SK-N-SH treated with all-trans-retinoic acid at 6 μM for 48 hours (cell line): ENCODE measurements at regions not wholly inside any gene's neighbourhood (a gene's known extent, or its start where the extent isn't known, plus 50 kb on each side); places are given as distances from the start of the nearest gene placed in this dataset.

Experiments
- ATAC-seq: fragments of 200-7000 bp; cut with Tn5 transposase; 3 replicates; pipeline ENCODE4 v1.9.1; 2020; ENCODE audit warnings: mild to moderate bottlenecking, moderate library complexity
- ARNTL ChIP-seq: fragments of 450-650 bp; formaldehyde crosslinking; IDR thresholded peaks from 2 replicates; pipeline ENCODE4 v1.5.0; 2020; ENCODE audit warnings: low read depth, mild to moderate bottlenecking, moderate library complexity, borderline replicate concordance
- BACH2 ChIP-seq: fragments of 250-450 bp; sonication (Bioruptor Pico); IDR thresholded peaks from 2 replicates; pipeline ENCODE4 v1.9.0; 2021; ENCODE audit warnings: mild to moderate bottlenecking, borderline replicate concordance
- CREB5 ChIP-seq: fragments of 250-450 bp; sonication (Bioruptor Pico); IDR thresholded peaks from 2 replicates; pipeline ENCODE4 v1.5.1; 2020; ENCODE audit warnings: low read depth, mild to moderate bottlenecking, moderate library complexity
- CSDC2 ChIP-seq: fragments of 250-450 bp; sonication (Bioruptor Pico); IDR thresholded peaks from 2 replicates; pipeline ENCODE4 v1.5.0; 2020; ENCODE audit warnings: mild to moderate bottlenecking, moderate library complexity
- ESRRG ChIP-seq: fragments of 250-450 bp; sonication (Bioruptor Pico); IDR thresholded peaks from 2 replicates; pipeline ENCODE4 v1.6.1; 2021; ENCODE audit warnings: mild to moderate bottlenecking
- GLIS3 ChIP-seq: fragments of 250-450 bp; sonication (Bioruptor Pico); IDR thresholded peaks from 2 replicates; pipeline ENCODE4 v1.5.0; 2020; ENCODE audit warnings: mild to moderate bottlenecking, moderate library complexity
- ISL1 ChIP-seq: fragments of 250-450 bp; sonication (Bioruptor Pico); IDR thresholded peaks from 2 replicates; pipeline ENCODE4 v2.1.2; 2022; ENCODE audit warnings: mild to moderate bottlenecking, moderate library complexity
- OSR1 ChIP-seq: fragments of 250-450 bp; sonication (Bioruptor Pico); IDR thresholded peaks from 2 replicates; pipeline ENCODE4 v1.8.0; 2022; ENCODE audit warnings: moderate library complexity, mild to moderate bottlenecking, inconsistent platforms
- PATZ1 ChIP-seq: fragments of 250-450 bp; sonication (Bioruptor Pico); IDR thresholded peaks from 2 replicates; pipeline ENCODE4 v1.8.0; 2020; ENCODE audit warnings: mild to moderate bottlenecking, moderate library complexity, borderline replicate concordance
- POU6F1 ChIP-seq: fragments of 250-450 bp; sonication (Bioruptor Pico); IDR thresholded peaks from 2 replicates; pipeline ENCODE4 v1.8.0; 2021; ENCODE audit warnings: low read depth, mild to moderate bottlenecking, moderate library complexity, borderline replicate concordance
- PPARA ChIP-seq: fragments of 250-450 bp; sonication (Bioruptor Pico); IDR thresholded peaks from 2 replicates; pipeline ENCODE4 v1.5.0; 2020; ENCODE audit warnings: mild to moderate bottlenecking, borderline replicate concordance
- RARB ChIP-seq: fragments of 250-450 bp; sonication (Bioruptor Pico); IDR thresholded peaks from 2 replicates; pipeline ENCODE4 v1.8.0; 2021; ENCODE audit warnings: mild to moderate bottlenecking, moderate library complexity
- SNAI2 ChIP-seq: fragments of 250-450 bp; sonication (Bioruptor Pico); IDR thresholded peaks from 2 replicates; pipeline ENCODE4 v1.5.0; 2020; ENCODE audit warnings: mild to moderate bottlenecking, moderate library complexity
- TCF4 ChIP-seq: fragments of 250-450 bp; sonication (Bioruptor Pico); IDR thresholded peaks from 2 replicates; pipeline ENCODE4 v1.8.0; 2021; ENCODE audit warnings: mild to moderate bottlenecking, moderate library complexity, borderline replicate concordance
- TOX ChIP-seq: fragments of 250-450 bp; sonication (Bioruptor Pico); IDR thresholded peaks from 2 replicates; pipeline ENCODE4 v1.8.0; 2021; ENCODE audit warnings: mild to moderate bottlenecking, moderate library complexity, borderline replicate concordance
- TSHZ2 ChIP-seq: fragments of 250-450 bp; sonication (Bioruptor Pico); IDR thresholded peaks from 2 replicates; pipeline ENCODE4 v1.5.0; 2020; ENCODE audit warnings: mild to moderate bottlenecking, moderate library complexity
- ZC3H10 ChIP-seq: fragments of 250-450 bp; sonication (Bioruptor Pico); IDR thresholded peaks from 2 replicates; pipeline ENCODE4 v1.5.1; 2021; ENCODE audit warnings: mild to moderate bottlenecking, moderate library complexity
- ZFP3 ChIP-seq: fragments of 250-450 bp; sonication (Bioruptor Pico); IDR thresholded peaks from 2 replicates; pipeline ENCODE4 v1.5.0; 2020; ENCODE audit warnings: mild to moderate bottlenecking, moderate library complexity
- ZNF70 ChIP-seq: fragments of 450-650 bp; formaldehyde crosslinking; IDR thresholded peaks from 2 replicates; pipeline ENCODE4 v1.5.0; 2020; ENCODE audit warnings: mild to moderate bottlenecking, moderate library complexity
- ZNF8 ChIP-seq: fragments of 450-650 bp; formaldehyde crosslinking; IDR thresholded peaks from 2 replicates; pipeline ENCODE4 v1.5.0; 2020; ENCODE audit warnings: mild to moderate bottlenecking, moderate library complexity

- TF ChIP-seq GLIS3 (no peak), SNAI2 (CRISPR knock-in tag) (no peak), ESRRG (CRISPR knock-in tag) (no peak), OSR1 (no peak), ZFP3 (CRISPR knock-in tag) (no peak), ZNF70 (CRISPR knock-in tag) (no peak), TCF4 (CRISPR knock-in tag) (no peak), PATZ1 (CRISPR knock-in tag) (no peak), PPARA (CRISPR knock-in tag) (no peak), TSHZ2 (no peak), ARNTL (CRISPR knock-in tag) (no peak), ISL1 (no peak)
- ATAC-seq: peak; percentile 33; the same call in 1 of the 3 replicates
Observed at GRCh38 chr9:107215381-107215780, 67.7 kb upstream of the RAD23B start.

GRCh38 chr9:107216329-107216728, 66.8 kb upstream of the RAD23B start:
- ATAC-seq: no peak

GRCh38 chr9:107218829-107219485, 64.1 kb upstream of the RAD23B start:
- ATAC-seq: no peak
- TF ChIP-seq CSDC2 (no peak), OSR1 (no peak), TCF4 (CRISPR knock-in tag) (no peak)

More at GRCh38 chr9:107216329-107216728, 66.8 kb upstream of the RAD23B start:
- TF ChIP-seq ZC3H10 (CRISPR knock-in tag) (no peak), ZNF8 (CRISPR knock-in tag) (no peak), OSR1 (no peak), ZNF70 (CRISPR knock-in tag) (no peak), ESRRG (CRISPR knock-in tag) (no peak)

GRCh38 chr9:107219486-107220077, 63.5 kb upstream of the RAD23B start:
- ATAC-seq: no peak
- TF ChIP-seq ZNF8 (CRISPR knock-in tag) (no peak), BACH2 (no peak), RARB (CRISPR knock-in tag) (no peak), TCF4 (CRISPR knock-in tag) (no peak), TOX (CRISPR knock-in tag) (no peak), POU6F1 (CRISPR knock-in tag) (no peak), TSHZ2 (no peak), OSR1 (no peak), PATZ1 (CRISPR knock-in tag) (no peak), ZNF70 (CRISPR knock-in tag) (no peak), ZC3H10 (CRISPR knock-in tag) (no peak), CREB5 (CRISPR knock-in tag) (no peak), GLIS3 (no peak)
